Subcutaneous abdominal adipose tissue (tissue), 5 donors: ENCODE measurements at regions not wholly inside any gene's neighbourhood (a gene's known extent, or its start where the extent isn't known, plus 50 kb on each side); places are given as distances from the start of the nearest gene placed in this dataset.
A peak's percentile ranks its signal among the peaks of the same experiment; 100 is the strongest.

Experiments used
- H3K27ac ChIP-seq: one replicate; pipeline ENCODE4 v1.7.0; 2013; ENCODE audit warnings: low read depth, mild to moderate bottlenecking, inconsistent platforms, low read length, moderate library complexity
- H3K27me3 ChIP-seq, 5 donors: one replicate each; pipeline ENCODE4 v1.7.0; 2013; ENCODE audit warnings: low read length in 5 of 5, inconsistent platforms in 1 of 5; ENCODE audit not compliant: control insufficient read depth in 5 of 5, insufficient read depth in 4 of 5
- H3K36me3 ChIP-seq, 5 donors: one replicate each; pipeline ENCODE4 v1.7.0; 2013; ENCODE audit warnings: low read length in 5 of 5; ENCODE audit not compliant: control insufficient read depth in 5 of 5, insufficient read depth in 5 of 5
- H3K4me1 ChIP-seq, 5 donors: one replicate each; pipeline ENCODE4 v1.7.0; 2013; ENCODE audit warnings: low read length in 5 of 5, mild to moderate bottlenecking in 3 of 5, moderate library complexity in 1 of 5; ENCODE audit not compliant: control insufficient read depth in 5 of 5, insufficient read depth in 5 of 5
- H3K4me3 ChIP-seq, 5 donors: one replicate each; pipeline ENCODE4 v1.7.0; 2013; ENCODE audit warnings: low read length in 5 of 5, low read depth in 1 of 5
- H3K9ac ChIP-seq, 5 donors: one replicate each; pipeline ENCODE4 v1.7.0; 2013; ENCODE audit warnings: low read length in 5 of 5, mild to moderate bottlenecking in 4 of 5, moderate library complexity in 3 of 5
- H3K9me3 ChIP-seq, 5 donors: one replicate each; pipeline ENCODE4 v1.7.0; 2013; ENCODE audit warnings: low read length in 5 of 5; ENCODE audit not compliant: control insufficient read depth in 5 of 5
- donor health status: healthy.
- donor health status: healthy.
- donor health status: healthy.
- donor health status: healthy.
- donor health status: healthy.

DNA sequence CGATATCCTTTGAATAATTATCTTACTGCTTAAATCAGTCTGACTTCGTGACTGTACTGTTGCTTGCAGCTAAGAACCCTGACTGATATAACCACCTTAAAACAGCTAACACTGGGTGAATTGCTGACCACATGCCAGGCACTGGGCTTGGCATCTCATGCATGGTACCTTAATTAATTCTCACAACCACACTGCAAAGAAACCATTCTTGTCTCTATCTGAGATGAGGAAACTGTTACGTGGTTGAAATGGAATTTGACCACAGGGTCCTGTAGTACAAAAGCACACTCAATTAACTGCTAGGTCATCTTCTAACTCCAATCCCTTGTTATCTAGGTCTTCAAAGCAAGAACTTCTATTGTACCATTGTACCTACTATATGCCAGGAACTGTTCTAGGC lies 92.7 kb upstream of the PRICKLE2 start:
- Histone ChIP-seq H3K27ac (peak overlapping the region; percentile 59), H3K4me3 (no peak overlapping the region), H3K27me3 (no peaks in the 10 kb centered on the region), H3K9ac (no peak overlapping the region), H3K9me3 (no peaks in the 10 kb centered on the region), H3K36me3 (no peaks in the 10 kb centered on the region), H3K4me1 (peaks cover 2 to 26% (median 22%) of the 10 kb centered on the region in 5 donors)

DNA sequence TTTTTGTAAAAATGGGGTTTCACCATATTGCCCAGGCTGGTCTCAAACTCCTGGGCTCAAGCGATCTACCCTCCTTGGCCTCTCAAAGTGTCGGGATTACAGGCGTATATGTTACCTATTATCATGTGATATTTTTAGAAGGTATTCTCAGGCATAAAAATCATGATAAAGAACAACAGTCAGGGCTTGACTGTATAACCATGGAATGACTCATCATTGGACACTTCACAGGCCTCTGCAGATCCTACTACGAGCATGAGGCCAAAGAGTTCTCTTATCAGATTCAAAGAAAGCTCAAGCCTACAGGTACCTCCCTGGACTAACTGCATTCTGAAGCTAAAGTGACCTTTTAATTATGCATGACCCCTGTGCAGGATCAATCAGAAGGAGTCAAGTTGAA lies 91.7 kb upstream of the PRICKLE2 start:
- no peak overlapping the region for H3K4me3 ChIP-seq
- no peaks in the 10 kb centered on the region for H3K9me3 ChIP-seq
- H3K36me3 ChIP-seq = no peaks in the 10 kb centered on the region
- H3K9ac ChIP-seq = no peak overlapping the region
- H3K4me1 ChIP-seq = peaks cover 2 to 25% (median 21%) of the 10 kb centered on the region in 5 donors
- H3K27ac ChIP-seq = no peak overlapping the region
- H3K27me3 ChIP-seq = no peaks in the 10 kb centered on the region

DNA sequence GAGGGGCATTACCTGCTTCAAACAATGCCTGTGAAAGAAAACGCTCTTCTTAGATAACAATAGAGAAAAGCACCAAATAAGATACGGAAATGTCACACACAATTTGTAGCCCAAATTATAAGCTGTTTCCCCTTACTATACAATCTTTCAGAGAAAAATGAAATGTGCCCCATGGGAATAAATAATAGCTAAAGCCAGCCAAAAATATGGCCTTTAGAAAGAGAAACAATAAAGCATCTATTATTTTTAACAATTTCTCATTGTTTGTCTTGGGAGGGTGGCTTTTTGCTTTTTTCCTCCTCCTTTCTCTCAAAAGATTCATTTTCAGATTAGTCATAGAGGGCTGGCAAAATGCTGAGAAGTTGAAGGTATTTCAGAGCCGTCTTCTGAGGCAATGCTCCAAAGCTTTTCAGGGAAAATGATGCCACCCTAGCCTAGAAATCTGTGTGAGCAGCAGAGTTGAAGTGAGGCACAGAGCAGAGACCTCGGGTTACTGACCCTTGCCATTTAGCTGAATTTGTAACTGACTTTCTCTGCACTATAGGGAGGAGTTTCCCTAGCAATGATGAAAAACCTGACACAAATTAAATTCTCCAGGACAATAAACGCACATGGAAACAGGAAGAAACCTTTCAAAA lies 86.3 kb upstream of the PRICKLE2 start:
- Histone ChIP-seq H3K4me3 (no peak overlapping the region), H3K4me1 (peaks cover 0 to 18% (median 11%) of the 10 kb centered on the region in 5 donors), H3K9me3 (no peaks in the 10 kb centered on the region), H3K36me3 (no peaks in the 10 kb centered on the region), H3K9ac (peak overlapping the region in 1 of 5 donors; percentile 42), H3K27ac (peak overlapping the region; percentile 25), H3K27me3 (no peaks in the 10 kb centered on the region)

DNA sequence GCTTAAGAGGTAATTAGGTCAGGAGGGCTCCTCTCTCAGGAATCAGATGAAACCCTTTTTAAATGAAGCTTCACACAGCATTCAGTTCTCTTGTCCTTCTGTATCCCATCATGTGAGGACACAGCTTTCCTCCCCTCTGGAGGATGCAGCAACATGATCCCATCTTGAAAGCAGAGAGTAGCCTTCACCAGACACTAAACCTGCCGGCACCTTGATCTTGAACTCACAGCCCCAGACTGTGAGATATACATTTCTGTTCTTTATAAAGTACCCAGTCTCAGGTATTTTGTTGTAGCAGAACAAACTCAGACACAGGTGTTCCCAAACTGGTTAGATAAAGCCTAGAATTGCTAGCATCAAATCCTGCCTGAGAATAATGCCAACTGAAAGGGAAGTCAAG lies 83.7 kb upstream of the PRICKLE2 start:
- Histone ChIP-seq H3K9ac (no peak overlapping the region), H3K4me3 (no peak overlapping the region), H3K27me3 (no peaks in the 10 kb centered on the region), H3K4me1 (peaks cover 0 to 22% (median 11%) of the 10 kb centered on the region in 5 donors), H3K36me3 (no peaks in the 10 kb centered on the region), H3K27ac (no peak overlapping the region), H3K9me3 (no peaks in the 10 kb centered on the region)

DNA sequence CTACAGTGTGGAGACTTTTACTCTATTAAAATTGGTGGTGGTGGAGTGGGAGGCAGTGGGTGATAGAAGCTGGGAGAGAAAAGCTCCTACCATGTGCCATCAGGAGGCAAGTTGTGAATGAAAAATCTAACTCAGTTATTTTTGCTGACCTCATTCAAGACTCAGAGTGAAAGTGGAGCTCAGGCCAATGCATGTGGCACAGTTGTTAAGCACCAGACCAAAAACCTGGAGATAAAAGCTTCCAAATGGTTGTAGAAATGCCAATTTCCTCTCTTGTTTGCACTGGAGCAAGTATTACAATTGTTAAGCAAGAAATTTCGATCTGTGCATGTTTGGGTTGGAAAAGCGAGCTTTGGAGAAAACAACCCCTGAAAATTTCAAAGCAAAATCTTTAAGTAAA lies 81.5 kb upstream of the PRICKLE2 start:
- Histone ChIP-seq H3K36me3 (no peaks in the 10 kb centered on the region), H3K4me1 (peaks cover 0 to 19% (median 7%) of the 10 kb centered on the region in 5 donors), H3K27me3 (no peaks in the 10 kb centered on the region), H3K9ac (no peak overlapping the region), H3K4me3 (no peak overlapping the region), H3K9me3 (no peaks in the 10 kb centered on the region), H3K27ac (no peak overlapping the region)

DNA sequence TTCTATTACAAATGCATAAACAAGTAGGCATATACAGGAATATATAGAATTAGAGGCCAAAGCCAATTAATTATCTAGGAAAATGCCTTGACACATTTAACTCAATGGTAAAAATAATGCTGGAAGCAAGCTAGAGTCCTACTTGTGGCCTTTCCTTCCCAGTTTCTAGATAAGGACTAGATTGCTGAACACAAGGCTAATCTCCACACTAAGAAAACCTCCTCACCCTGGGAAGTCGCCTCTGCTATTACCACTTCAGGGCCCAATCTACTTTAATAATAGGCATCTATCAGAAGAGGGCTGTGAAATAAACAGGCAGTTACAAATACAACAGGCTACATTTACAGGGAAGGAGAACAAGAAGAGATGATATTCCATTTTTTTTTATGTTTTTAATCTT lies 80.5 kb upstream of the PRICKLE2 start:
- Histone ChIP-seq H3K9me3 (no peaks in the 10 kb centered on the region), H3K36me3 (no peaks in the 10 kb centered on the region), H3K27me3 (no peaks in the 10 kb centered on the region), H3K27ac (no peak overlapping the region), H3K4me1 (peaks cover 0 to 22% (median 8%) of the 10 kb centered on the region in 5 donors), H3K4me3 (no peak overlapping the region), H3K9ac (no peak overlapping the region)

DNA sequence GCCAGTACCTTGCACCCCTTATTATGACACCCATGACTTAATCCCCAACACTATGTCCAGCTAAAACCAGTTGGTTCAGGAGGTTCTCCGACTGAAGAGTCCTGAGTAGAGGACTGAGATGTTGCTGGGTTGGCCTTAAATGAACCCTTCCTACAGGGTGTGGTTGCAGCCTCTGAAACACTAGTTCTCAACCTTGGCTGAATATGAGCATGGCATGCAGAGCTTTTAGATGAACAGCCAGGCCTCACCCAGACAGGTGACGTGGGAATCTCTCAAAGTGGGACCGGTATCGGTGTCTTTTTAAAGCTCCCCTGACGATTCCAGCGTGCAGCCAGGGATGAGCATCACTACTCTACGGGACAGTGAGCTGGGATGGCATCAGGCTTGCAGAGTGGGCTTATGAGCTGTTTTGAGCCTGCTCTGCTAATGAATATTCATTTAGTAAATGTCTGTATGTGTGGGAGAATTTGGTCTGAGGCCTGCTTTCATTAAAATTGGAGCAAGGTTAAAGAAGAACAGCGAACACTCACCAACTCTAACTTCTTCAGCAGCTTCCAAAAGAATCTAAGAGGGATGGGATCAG lies 79.7 kb upstream of the PRICKLE2 start:
- H3K27me3 ChIP-seq = no peaks in the 10 kb centered on the region

DNA sequence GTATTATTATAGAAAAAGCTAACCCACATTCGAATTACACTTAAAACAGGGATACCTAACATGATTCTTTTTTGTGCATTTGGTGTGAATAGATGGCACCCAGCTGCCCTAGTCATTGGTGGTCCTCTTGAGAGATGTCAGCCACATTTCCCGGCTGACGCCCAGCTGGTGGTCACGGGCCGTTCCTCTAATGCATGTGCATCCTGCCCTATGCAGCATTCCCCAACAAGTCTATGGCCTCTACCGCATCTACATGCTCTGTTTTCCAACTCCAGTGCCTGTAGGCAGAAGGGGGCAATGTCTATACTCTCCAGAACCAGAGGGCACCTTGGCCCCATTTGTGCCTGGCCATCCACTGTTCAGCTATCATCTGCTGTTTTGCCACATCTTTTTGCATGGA lies 78.6 kb upstream of the PRICKLE2 start:
- Histone ChIP-seq H3K4me3 (no peak overlapping the region), H3K9me3 (no peaks in the 10 kb centered on the region), H3K9ac (no peak overlapping the region), H3K4me1 (peaks cover 0 to 26% (median 8%) of the 10 kb centered on the region in 5 donors), H3K27ac (no peak overlapping the region), H3K36me3 (no peaks in the 10 kb centered on the region), H3K27me3 (no peaks in the 10 kb centered on the region)

More for the DNA sequence above, 79.7 kb upstream of the PRICKLE2 start:
- Histone ChIP-seq H3K9ac (no peak overlapping the region), H3K4me3 (no peak overlapping the region), H3K9me3 (no peaks in the 10 kb centered on the region), H3K4me1 (peaks cover 0 to 26% (median 8%) of the 10 kb centered on the region in 5 donors), H3K27ac (no peak overlapping the region), H3K36me3 (no peaks in the 10 kb centered on the region)

DNA sequence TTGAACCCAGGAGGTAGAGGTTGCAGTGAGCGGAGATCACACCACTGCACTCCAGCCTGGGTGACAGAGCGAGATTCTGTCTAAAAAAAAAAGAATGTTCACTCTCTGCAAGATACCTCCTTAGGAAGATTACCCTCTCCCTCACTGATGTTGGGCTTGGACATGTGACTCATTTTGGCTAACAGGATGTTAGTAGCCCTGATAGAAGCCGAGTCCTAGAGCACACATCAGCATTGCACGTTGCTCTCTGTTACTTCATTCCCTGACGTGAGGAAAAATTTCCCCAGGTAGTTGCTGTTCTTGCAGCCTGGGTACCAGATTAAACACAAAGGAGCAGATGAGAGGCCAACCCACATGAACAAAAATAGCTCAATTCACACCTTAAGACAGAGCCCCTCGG lies 78.1 kb upstream of the PRICKLE2 start:
- H3K27ac ChIP-seq = no peak overlapping the region

DNA sequence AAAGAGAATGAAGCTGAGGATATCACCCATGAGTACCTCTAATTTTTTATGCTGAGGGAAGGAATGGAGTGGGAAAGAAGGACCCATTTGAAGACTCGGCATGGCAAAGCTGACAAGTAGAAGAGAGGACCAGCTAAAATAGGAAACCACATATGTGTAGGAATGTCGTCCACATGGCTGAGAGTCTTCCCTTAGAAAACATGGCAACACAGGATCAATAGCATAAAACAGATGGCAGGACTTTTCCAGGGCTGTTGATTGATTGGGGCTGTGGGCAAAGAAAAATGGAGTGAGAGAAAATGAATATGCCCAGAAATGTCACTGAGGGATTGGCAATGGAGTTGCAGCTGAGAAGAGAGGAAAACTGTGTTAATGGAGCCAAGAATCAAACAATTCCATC lies 76.2 kb upstream of the PRICKLE2 start:
- H3K9me3 ChIP-seq = peaks cover 0 to 12% (median 7%) of the 10 kb centered on the region in 5 donors
- H3K27ac ChIP-seq = peak overlapping the region; percentile 51

More for the DNA sequence above, 78.1 kb upstream of the PRICKLE2 start:
- Histone ChIP-seq H3K9me3 (no peaks in the 10 kb centered on the region), H3K4me3 (no peak overlapping the region), H3K36me3 (no peaks in the 10 kb centered on the region), H3K4me1 (peaks cover 0 to 26% (median 8%) of the 10 kb centered on the region in 5 donors), H3K27me3 (no peaks in the 10 kb centered on the region), H3K9ac (no peak overlapping the region)

More for the DNA sequence above, 76.2 kb upstream of the PRICKLE2 start:
- Histone ChIP-seq H3K4me1 (peaks cover 0 to 18% (median 8%) of the 10 kb centered on the region in 5 donors), H3K9ac (peak overlapping the region in 1 of 5 donors; percentile 11), H3K4me3 (no peak overlapping the region), H3K36me3 (no peaks in the 10 kb centered on the region), H3K27me3 (no peaks in the 10 kb centered on the region)
